ENCODE measurements at regions not wholly inside any gene's neighbourhood (a gene's known extent, or its start where the extent isn't known, plus 50 kb on each side); places are given as distances from the start of the nearest gene placed in this dataset.

DNA sequence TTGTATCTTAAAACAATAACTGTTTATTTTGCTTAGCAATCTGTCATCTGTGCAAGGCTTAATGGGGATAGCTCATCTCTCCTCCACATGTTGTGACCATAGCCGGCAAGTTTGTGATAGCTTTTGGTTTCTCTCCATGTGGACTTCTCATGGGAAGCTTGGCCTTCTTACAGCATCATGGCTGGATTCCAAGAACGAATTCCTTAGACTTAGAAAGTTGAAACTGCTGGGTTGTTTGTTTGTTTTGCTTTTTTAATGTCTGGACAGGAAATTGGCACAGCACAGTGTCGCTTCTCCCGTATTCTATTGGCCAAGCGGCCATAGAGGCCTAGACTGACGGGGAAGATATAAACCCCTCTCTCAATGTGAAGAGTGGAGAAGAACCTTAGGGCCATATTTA lies 61.0 kb upstream of the PRDM9 start:
- Histone ChIP-seq H3K36me3 (ENCODE audit: low read length) (no peaks in the 10 kb centered on the region), H4K20me1 (ENCODE audit: low read depth, low read length) (no peaks in the 10 kb centered on the region), H3K27ac (ENCODE audit: low read depth, low read length) (no peak overlapping the region), H3K9me3 (ENCODE audit: insufficient read depth, low read length) (no peaks in the 10 kb centered on the region), H3K27me3 (ENCODE audit: low read length) (no peaks in the 10 kb centered on the region), H3K79me2 (ENCODE audit: insufficient read depth, low read length) (no peaks in the 10 kb centered on the region), H3K9me2 (replicated peaks; ENCODE audit: insufficient read depth, low read length) (no peaks in the 10 kb centered on the region), H3F3A (ENCODE audit: insufficient read depth) (no peaks in the 10 kb centered on the region), H3K4me2 (ENCODE audit: low read depth, low read length, poor library complexity, severe bottlenecking) (no peak overlapping the region), H2AFZ (ENCODE audit: low read depth, low read length, severe bottlenecking) (peak overlapping the region; percentile 30), H3K4me3 (ENCODE audit: insufficient read depth, low read length, poor library complexity, severe bottlenecking) (no peak overlapping the region), H3K9ac (ENCODE audit: low read length) (no peak overlapping the region)
- no peak for TF ChIP-seq EZH2phosphoT487 (conservative IDR thresholded peaks at IDR 0.05; ENCODE audit: low read length)
- TF ChIP-seq, protein P1, sequence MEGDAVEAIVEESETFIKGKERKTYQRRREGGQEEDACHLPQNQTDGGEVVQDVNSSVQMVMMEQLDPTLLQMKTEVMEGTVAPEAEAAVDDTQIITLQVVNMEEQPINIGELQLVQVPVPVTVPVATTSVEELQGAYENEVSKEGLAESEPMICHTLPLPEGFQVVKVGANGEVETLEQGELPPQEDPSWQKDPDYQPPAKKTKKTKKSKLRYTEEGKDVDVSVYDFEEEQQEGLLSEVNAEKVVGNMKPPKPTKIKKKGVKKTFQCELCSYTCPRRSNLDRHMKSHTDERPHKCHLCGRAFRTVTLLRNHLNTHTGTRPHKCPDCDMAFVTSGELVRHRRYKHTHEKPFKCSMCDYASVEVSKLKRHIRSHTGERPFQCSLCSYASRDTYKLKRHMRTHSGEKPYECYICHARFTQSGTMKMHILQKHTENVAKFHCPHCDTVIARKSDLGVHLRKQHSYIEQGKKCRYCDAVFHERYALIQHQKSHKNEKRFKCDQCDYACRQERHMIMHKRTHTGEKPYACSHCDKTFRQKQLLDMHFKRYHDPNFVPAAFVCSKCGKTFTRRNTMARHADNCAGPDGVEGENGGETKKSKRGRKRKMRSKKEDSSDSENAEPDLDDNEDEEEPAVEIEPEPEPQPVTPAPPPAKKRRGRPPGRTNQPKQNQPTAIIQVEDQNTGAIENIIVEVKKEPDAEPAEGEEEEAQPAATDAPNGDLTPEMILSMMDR (IDR thresholded peaks at IDR 0.05; ENCODE audit: insufficient read depth, low read length, poor library complexity, severe bottlenecking): no peak

DNA sequence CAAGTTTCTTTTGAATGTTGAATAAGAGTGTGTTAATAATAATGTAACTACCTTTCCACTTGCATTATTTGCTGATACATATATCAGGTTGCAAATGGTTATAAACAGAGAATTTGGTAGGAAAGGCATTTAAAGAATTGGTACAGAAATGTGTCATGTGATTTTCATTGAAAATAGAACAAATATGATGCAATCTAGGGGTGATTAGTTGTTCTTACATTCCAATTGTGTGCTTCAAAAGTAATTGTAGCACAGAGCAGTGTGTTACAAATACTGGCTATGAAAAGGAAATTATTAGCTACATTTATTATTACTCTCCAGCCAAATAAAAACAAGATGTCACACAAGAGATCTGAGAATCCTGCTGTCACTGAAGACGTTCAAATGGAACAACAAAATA lies 61.8 kb upstream of the PRDM9 start:
- peak overlapping the region; percentile 8 for H2AFZ ChIP-seq (ENCODE audit: low read depth, low read length, severe bottlenecking)
- no peaks in the 10 kb centered on the region for H3K9me3 ChIP-seq (ENCODE audit: insufficient read depth, low read length)
- H3K4me3 ChIP-seq (ENCODE audit: insufficient read depth, low read length, poor library complexity, severe bottlenecking): no peak overlapping the region
- TF ChIP-seq EZH2phosphoT487 (conservative IDR thresholded peaks at IDR 0.05; ENCODE audit: low read length): no peak
- TF ChIP-seq, protein P1 (IDR thresholded peaks at IDR 0.05; ENCODE audit: insufficient read depth, low read length, poor library complexity, severe bottlenecking): no peak
- no peak overlapping the region for H3K9ac ChIP-seq (ENCODE audit: low read length)
- H3K9me2 ChIP-seq (replicated peaks; ENCODE audit: insufficient read depth, low read length): no peaks in the 10 kb centered on the region
- no peaks in the 10 kb centered on the region for H3F3A ChIP-seq (ENCODE audit: insufficient read depth)
- H3K27me3 ChIP-seq (ENCODE audit: low read length): no peaks in the 10 kb centered on the region
- H3K79me2 ChIP-seq (ENCODE audit: insufficient read depth, low read length): no peaks in the 10 kb centered on the region
- no peak overlapping the region for H3K27ac ChIP-seq (ENCODE audit: low read depth, low read length)
- H3K4me2 ChIP-seq (ENCODE audit: low read depth, low read length, poor library complexity, severe bottlenecking): no peak overlapping the region
- no peaks in the 10 kb centered on the region for H4K20me1 ChIP-seq (ENCODE audit: low read depth, low read length)
- no peaks in the 10 kb centered on the region for H3K36me3 ChIP-seq (ENCODE audit: low read length)

DNA sequence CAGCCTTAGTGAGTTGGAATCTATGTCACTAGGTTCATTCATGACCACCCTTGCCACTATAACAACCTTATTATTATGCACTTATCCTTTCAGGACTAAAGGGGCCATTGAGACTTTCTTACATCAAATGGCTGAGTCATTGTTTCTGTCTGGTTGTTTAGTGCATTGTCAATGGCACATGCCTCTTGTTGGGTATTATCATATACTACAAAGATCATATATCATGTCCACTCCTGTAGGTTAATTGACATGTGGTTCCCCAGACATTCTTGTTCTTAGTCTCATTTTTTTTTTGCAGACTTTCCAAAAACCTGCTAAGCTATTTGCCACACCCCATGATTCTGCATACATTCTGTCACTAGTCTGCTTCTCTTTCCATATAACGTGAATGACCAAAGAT lies 66.7 kb upstream of the PRDM9 start:
- Histone ChIP-seq H3F3A (ENCODE audit: insufficient read depth) (no peaks in the 10 kb centered on the region), H3K36me3 (ENCODE audit: low read length) (no peaks in the 10 kb centered on the region), H2AFZ (ENCODE audit: low read depth, low read length, severe bottlenecking) (peak overlapping the region; percentile 35), H3K9me3 (ENCODE audit: insufficient read depth, low read length) (no peaks in the 10 kb centered on the region), H3K27ac (ENCODE audit: low read depth, low read length) (no peak overlapping the region), H3K4me3 (ENCODE audit: insufficient read depth, low read length, poor library complexity, severe bottlenecking) (no peak overlapping the region), H3K27me3 (ENCODE audit: low read length) (no peaks in the 10 kb centered on the region), H4K20me1 (ENCODE audit: low read depth, low read length) (no peaks in the 10 kb centered on the region), H3K9me2 (replicated peaks; ENCODE audit: insufficient read depth, low read length) (no peaks in the 10 kb centered on the region), H3K4me2 (ENCODE audit: low read depth, low read length, poor library complexity, severe bottlenecking) (no peak overlapping the region), H3K9ac (ENCODE audit: low read length) (no peak overlapping the region), H3K79me2 (ENCODE audit: insufficient read depth, low read length) (no peaks in the 10 kb centered on the region)
- TF ChIP-seq EZH2phosphoT487 (conservative IDR thresholded peaks at IDR 0.05; ENCODE audit: low read length): no peak
- TF ChIP-seq, protein P1 (IDR thresholded peaks at IDR 0.05; ENCODE audit: insufficient read depth, low read length, poor library complexity, severe bottlenecking): no peak

All from SU-DHL-6 (cell line).